ENCODE measurements at regions not wholly inside any gene's neighbourhood (a gene's known extent, or its start where the extent isn't known, plus 50 kb on each side); places are given as distances from the start of the nearest gene placed in this dataset.

DNA sequence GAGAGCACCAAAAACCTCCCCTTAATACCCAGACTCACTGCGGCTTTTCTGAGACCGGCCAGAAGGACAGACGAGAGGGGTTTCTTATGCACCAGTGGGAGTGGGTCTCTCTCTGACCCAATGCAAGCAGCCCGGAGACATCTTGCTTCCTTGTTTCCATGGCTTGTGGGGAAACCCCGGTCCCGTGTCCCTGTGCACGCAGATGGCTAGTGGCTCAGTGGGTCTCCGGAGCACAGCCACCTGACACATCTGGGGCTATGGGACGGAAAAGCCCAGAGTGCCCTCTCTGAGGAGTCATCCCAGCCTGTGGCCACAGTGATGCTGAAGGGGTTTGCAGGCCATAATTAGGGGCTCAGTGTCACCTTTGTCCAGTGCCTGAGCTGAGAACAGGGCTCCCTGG lies 197.6 kb downstream of the PHETA1 start:
- TF ChIP-seq, protein P1, sequence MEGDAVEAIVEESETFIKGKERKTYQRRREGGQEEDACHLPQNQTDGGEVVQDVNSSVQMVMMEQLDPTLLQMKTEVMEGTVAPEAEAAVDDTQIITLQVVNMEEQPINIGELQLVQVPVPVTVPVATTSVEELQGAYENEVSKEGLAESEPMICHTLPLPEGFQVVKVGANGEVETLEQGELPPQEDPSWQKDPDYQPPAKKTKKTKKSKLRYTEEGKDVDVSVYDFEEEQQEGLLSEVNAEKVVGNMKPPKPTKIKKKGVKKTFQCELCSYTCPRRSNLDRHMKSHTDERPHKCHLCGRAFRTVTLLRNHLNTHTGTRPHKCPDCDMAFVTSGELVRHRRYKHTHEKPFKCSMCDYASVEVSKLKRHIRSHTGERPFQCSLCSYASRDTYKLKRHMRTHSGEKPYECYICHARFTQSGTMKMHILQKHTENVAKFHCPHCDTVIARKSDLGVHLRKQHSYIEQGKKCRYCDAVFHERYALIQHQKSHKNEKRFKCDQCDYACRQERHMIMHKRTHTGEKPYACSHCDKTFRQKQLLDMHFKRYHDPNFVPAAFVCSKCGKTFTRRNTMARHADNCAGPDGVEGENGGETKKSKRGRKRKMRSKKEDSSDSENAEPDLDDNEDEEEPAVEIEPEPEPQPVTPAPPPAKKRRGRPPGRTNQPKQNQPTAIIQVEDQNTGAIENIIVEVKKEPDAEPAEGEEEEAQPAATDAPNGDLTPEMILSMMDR (IDR thresholded peaks at IDR 0.05) = no peak
- no peak for TF ChIP-seq POLR2A (IDR thresholded peaks at IDR 0.05)

Measured in heart left ventricle (tissue), 13 donors.